ENCODE measurements at regions not wholly inside any gene's neighbourhood (a gene's known extent, or its start where the extent isn't known, plus 50 kb on each side); places are given as distances from the start of the nearest gene placed in this dataset.
"Not testable (repeated sequence)": the region's sequence is repeated elsewhere in the genome, so short reads cannot be mapped to it uniquely, and the experiment has no call there.

GRCh38 chr6:167690167-167690922 is 136.4 kb upstream of the AFDN start:
- DNase-seq: not testable (repeated sequence)

GRCh38 chr6:167690931-167691330 is 135.8 kb upstream of the AFDN start:
- DNase-seq: no peak

- DNase-seq: no peak
Measured at GRCh38 chr6:167691533-167692312, 135.0 kb upstream of the AFDN start.

- not testable (repeated sequence) for DNase-seq
Measured at GRCh38 chr6:167693478-167693877, 133.2 kb upstream of the AFDN start.

GRCh38 chr6:167695831-167696230 is 130.9 kb upstream of the AFDN start:
- DNase-seq: no peak

- DNase-seq: no peak
Measured at GRCh38 chr6:167696296-167696695, 130.4 kb upstream of the AFDN start.

GRCh38 chr6:167697316-167697715 is 129.4 kb upstream of the AFDN start:
- peak; percentile 23 for DNase-seq

- DNase-seq: no peak
Measured at GRCh38 chr6:167698540-167698939, 128.2 kb upstream of the AFDN start.

GRCh38 chr6:167699141-167699931 is 127.4 kb upstream of the AFDN start:
- DNase-seq: peak; percentile 92

GRCh38 chr6:167700199-167700598 is 126.5 kb upstream of the AFDN start:
- DNase-seq: peak; percentile 50

GRCh38 chr6:167701010-167701409 is 125.7 kb upstream of the AFDN start:
- no peak for DNase-seq

- peak; percentile 75 for DNase-seq
Measured at GRCh38 chr6:167702241-167702827, 124.4 kb upstream of the AFDN start.

- no peak for DNase-seq
Measured at GRCh38 chr6:167703347-167703746, 123.4 kb upstream of the AFDN start.

- no peak for DNase-seq
Measured at GRCh38 chr6:167703781-167704180, 122.9 kb upstream of the AFDN start.

- no peak for DNase-seq
Measured at GRCh38 chr6:167704396-167704901, 122.3 kb upstream of the AFDN start.

GRCh38 chr6:167705211-167705750 is 121.4 kb upstream of the AFDN start:
- DNase-seq: no peak

GRCh38 chr6:167706313-167707109 is 120.2 kb upstream of the AFDN start:
- no peak for DNase-seq

GRCh38 chr6:167707686-167708500 is 118.8 kb upstream of the AFDN start:
- no peak for DNase-seq

GRCh38 chr6:167708501-167709094 is 118.1 kb upstream of the AFDN start:
- DNase-seq: no peak

- DNase-seq: no peak
Measured at GRCh38 chr6:167709196-167709595, 117.5 kb upstream of the AFDN start.
